Uterus (tissue), 3 donors: ENCODE measurements at regions not wholly inside any gene's neighbourhood (a gene's known extent, or its start where the extent isn't known, plus 50 kb on each side); places are given as distances from the start of the nearest gene placed in this dataset.
"Not testable (repeated sequence)": the region's sequence is repeated elsewhere in the genome, so short reads cannot be mapped to it uniquely, and the experiment has no call there.

Source experiments
- DNase-seq, 2 donors: peaks; one replicate each; pipeline ENCODE4 v3.0.0-alpha.2; 2019 to 2020
- H3K27ac ChIP-seq, 2 donors: fragments of 200-600 bp; sonication (generic); 1 replicate in 1 of 2; 2 replicates in 1 of 2; pipeline ENCODE4 v1.5.1; 2016 to 2018
- H3K27me3 ChIP-seq, 2 donors: fragments of 200-600 bp; sonication (generic); one replicate each; pipeline ENCODE4 v1.5.1; 2018 to 2019; ENCODE audit warnings: control low read depth in 1 of 2
- H3K36me3 ChIP-seq, 2 donors: fragments of 200-600 bp; sonication (generic); one replicate each; pipeline ENCODE4 v1.5.1; 2019; ENCODE audit warnings: control low read depth in 1 of 2
- H3K4me1 ChIP-seq, 2 donors: fragments of 200-600 bp; sonication (generic); one replicate each; pipeline ENCODE4 v1.5.1; 2018 to 2019; ENCODE audit warnings: control low read depth in 1 of 2
- H3K4me3 ChIP-seq, 2 donors: fragments of 200-600 bp; sonication (generic); 1 replicate in 1 of 2; 2 replicates in 1 of 2; pipeline ENCODE4 v1.5.1; 2018 to 2019; ENCODE audit warnings: mild to moderate bottlenecking in 1 of 2
- H3K9me3 ChIP-seq, 2 donors: fragments of 200-600 bp; sonication (generic); one replicate each; pipeline ENCODE4 v1.5.1; 2019; ENCODE audit warnings: control low read depth in 1 of 2
- POLR2A ChIP-seq, 2 donors: fragments of 450-650 bp; IDR thresholded peaks; one replicate each; pipeline ENCODE4 v1.6.1; 2016; ENCODE audit warnings: antibody characterized with exemption in 2 of 2, mild to moderate bottlenecking in 1 of 2, moderate library complexity in 1 of 2
- intact Hi-C: fragments of 100-400 bp; cut with DNase I; formaldehyde crosslinking; loops from one replicate; pipeline ENCODE4 v1.15.1; 2023; ENCODE audit warnings: low total_unique reads
- TF ChIP-seq, protein P1 (sequence below), 4 experiments: fragments of 200-600 bp in 2 of 4; fragments of 450-650 bp in 2 of 4; sonication (generic) in 2 of 4; IDR thresholded peaks; one replicate each; pipeline ENCODE4 v1.5.1; 2016 to 2019; ENCODE audit warnings: antibody characterized with exemption in 4 of 4, mild to moderate bottlenecking in 2 of 4, moderate library complexity in 1 of 4
- donor health status: DM: yes; HTN: yes; CAD: no.

- DNase-seq = no peak
- Histone ChIP-seq H3K4me3 (no peak overlapping the region), H3K4me1 (no peaks in the 10 kb centered on the region), H3K27ac (no peak overlapping the region), H3K36me3 (no peaks in the 10 kb centered on the region), H3K27me3 (no peaks in the 10 kb centered on the region), H3K9me3 (peaks cover 0 to 10% of the 10 kb centered on the region in 2 donors)
- no peak for TF ChIP-seq POLR2A (IDR thresholded peaks at IDR 0.05)
- TF ChIP-seq, protein P1, sequence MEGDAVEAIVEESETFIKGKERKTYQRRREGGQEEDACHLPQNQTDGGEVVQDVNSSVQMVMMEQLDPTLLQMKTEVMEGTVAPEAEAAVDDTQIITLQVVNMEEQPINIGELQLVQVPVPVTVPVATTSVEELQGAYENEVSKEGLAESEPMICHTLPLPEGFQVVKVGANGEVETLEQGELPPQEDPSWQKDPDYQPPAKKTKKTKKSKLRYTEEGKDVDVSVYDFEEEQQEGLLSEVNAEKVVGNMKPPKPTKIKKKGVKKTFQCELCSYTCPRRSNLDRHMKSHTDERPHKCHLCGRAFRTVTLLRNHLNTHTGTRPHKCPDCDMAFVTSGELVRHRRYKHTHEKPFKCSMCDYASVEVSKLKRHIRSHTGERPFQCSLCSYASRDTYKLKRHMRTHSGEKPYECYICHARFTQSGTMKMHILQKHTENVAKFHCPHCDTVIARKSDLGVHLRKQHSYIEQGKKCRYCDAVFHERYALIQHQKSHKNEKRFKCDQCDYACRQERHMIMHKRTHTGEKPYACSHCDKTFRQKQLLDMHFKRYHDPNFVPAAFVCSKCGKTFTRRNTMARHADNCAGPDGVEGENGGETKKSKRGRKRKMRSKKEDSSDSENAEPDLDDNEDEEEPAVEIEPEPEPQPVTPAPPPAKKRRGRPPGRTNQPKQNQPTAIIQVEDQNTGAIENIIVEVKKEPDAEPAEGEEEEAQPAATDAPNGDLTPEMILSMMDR (IDR thresholded peaks at IDR 0.05) = no peak
- intact Hi-C loops = no loop called here
Observed at GRCh38 chr4:127311924-127312323, 320.8 kb upstream of the INTU start.

DNA sequence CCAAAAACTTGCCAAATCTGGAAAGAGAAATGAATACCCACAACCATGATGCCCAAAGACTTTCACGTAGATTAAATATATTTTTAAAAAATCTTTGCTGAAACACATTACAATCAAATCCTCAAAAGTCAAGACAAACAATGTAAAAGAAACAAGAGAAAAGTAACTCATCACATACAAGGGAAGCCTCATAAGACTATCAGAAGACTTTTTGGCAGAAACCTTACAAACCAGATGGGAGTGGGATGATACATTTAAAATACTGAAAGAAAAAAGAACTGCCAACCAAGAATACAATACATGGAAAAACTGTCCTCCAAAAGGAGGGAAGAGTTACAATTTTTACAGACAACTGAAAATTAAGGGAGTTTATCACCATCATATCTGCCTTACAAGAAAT is 319.0 kb upstream of the INTU start:
- H3K27ac ChIP-seq = no peak overlapping the region
- H3K4me3 ChIP-seq = no peak overlapping the region
- no peaks in the 10 kb centered on the region for H3K4me1 ChIP-seq
- H3K9me3 ChIP-seq = peaks cover 0 to 10% of the 10 kb centered on the region in 2 donors
- intact Hi-C loops = no loop called here
- TF ChIP-seq, protein P1 (IDR thresholded peaks at IDR 0.05) = no peak
- no peak for TF ChIP-seq POLR2A (IDR thresholded peaks at IDR 0.05)
- no peaks in the 10 kb centered on the region for H3K36me3 ChIP-seq
- no peak for DNase-seq
- no peaks in the 10 kb centered on the region for H3K27me3 ChIP-seq

- no peaks in the 10 kb centered on the region for H3K4me1 ChIP-seq
- H3K27me3 ChIP-seq = no peaks in the 10 kb centered on the region
- H3K36me3 ChIP-seq = no peaks in the 10 kb centered on the region
- peaks cover 0 to 12% of the 10 kb centered on the region in 2 donors for H3K9me3 ChIP-seq
- no peak for TF ChIP-seq POLR2A (IDR thresholded peaks at IDR 0.05)
- DNase-seq = no peak
- no peak overlapping the region for H3K4me3 ChIP-seq
- no peak overlapping the region for H3K27ac ChIP-seq
- intact Hi-C loops = no loop called here
Observed at GRCh38 chr4:127327491-127327890, 305.3 kb upstream of the INTU start.

DNA sequence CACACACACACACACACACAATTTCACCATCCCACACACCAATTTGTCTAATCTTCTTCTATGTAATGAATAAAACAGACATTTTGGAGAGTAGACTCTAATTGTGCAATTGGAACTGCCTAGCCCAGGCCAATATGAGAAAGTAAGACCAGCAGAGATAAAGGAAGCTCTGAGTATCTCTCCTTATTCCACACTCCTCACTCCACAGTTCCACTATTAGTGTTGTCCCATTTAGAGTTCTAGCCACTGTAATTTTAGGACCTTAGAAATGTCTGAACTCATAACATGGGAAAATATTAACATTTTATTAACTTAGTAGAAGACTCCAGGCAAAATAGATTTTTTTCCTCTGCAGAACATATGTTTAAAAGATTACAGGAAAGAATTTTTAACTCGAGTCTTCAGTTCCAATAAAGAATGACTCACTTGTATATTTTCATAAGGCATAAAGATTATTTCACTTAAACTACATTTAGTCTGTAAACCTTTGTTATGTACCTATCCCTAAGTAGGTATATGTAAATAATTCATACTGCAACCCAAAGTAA is 297.6 kb upstream of the INTU start:
- intact Hi-C loops = no loop called here
- Histone ChIP-seq H3K27ac (no peak overlapping the region), H3K9me3 (no peaks in the 10 kb centered on the region), H3K4me1 (no peaks in the 10 kb centered on the region), H3K27me3 (no peaks in the 10 kb centered on the region), H3K36me3 (no peaks in the 10 kb centered on the region), H3K4me3 (no peak overlapping the region)
- DNase-seq = no peak
- no peak for TF ChIP-seq POLR2A (IDR thresholded peaks at IDR 0.05)
- TF ChIP-seq, protein P1 (IDR thresholded peaks at IDR 0.05) = no peak

DNA sequence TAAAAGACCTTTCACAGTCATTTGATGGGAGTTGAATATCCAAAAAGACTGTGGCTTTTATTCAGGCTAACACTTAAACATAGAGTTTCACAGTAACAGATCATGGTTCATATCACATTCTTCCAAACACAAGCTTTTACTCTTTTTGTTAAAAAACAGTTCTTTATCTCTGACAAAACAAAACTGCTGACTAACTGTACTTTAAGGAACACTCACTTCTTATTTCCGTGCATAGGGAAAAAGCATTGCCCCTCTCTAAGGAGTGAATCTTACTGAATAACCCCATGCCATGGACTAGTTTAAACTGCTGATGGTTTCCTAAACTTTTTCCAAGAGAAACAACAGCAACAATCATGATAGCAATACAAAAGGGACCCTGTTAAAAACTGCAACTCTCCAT is 297.0 kb upstream of the INTU start:
- H3K36me3 ChIP-seq = no peaks in the 10 kb centered on the region
- no peaks in the 10 kb centered on the region for H3K9me3 ChIP-seq
- intact Hi-C loops = no loop called here
- H3K4me1 ChIP-seq = no peaks in the 10 kb centered on the region
- DNase-seq = no peak
- no peak overlapping the region for H3K4me3 ChIP-seq
- H3K27ac ChIP-seq = no peak overlapping the region
- TF ChIP-seq, protein P1 (IDR thresholded peaks at IDR 0.05) = no peak
- TF ChIP-seq POLR2A (IDR thresholded peaks at IDR 0.05) = no peak
- no peaks in the 10 kb centered on the region for H3K27me3 ChIP-seq

- H3K27me3 ChIP-seq, H3K27ac ChIP-seq, H3K4me3 ChIP-seq, DNase-seq, H3K4me1 ChIP-seq, H3K36me3 ChIP-seq, H3K9me3 ChIP-seq, intact Hi-C loops: not testable (repeated sequence)
Observed at GRCh38 chr4:127343123-127343522, 289.6 kb upstream of the INTU start.
